ENCODE measurements at regions not wholly inside any gene's neighbourhood (a gene's known extent, or its start where the extent isn't known, plus 50 kb on each side); places are given as distances from the start of the nearest gene placed in this dataset.

GRCh38 chr6:41439524-41440418, 104.4 kb downstream of the NCR2 start:
- no peak overlapping the region for H3K4me2 ChIP-seq (ENCODE audit: low read length)
- no peak overlapping the region for H3K27ac ChIP-seq (ENCODE audit: low read depth, low read length)
- no TSS peak for BruUV-seq (replicated peaks)
- no peaks in the 10 kb centered on the region for H3K9me2 ChIP-seq (ENCODE audit: insufficient read depth)
- H3K27me3 ChIP-seq (ENCODE audit: insufficient read depth, low read length), result no peaks in the 10 kb centered on the region
- no peak overlapping the region for H2AFZ ChIP-seq (ENCODE audit: low read depth, low read length, poor library complexity, severe bottlenecking)
- POLR2A ChIA-PET, result no interaction called here
- DNase-seq (ENCODE audit: low read depth, low spot score), result no peak
- ATAC-seq, result no peak
- CTCF ChIA-PET, result no interaction called here
- no peak overlapping the region for H3K4me3 ChIP-seq (replicated peaks in 1 of 2; ENCODE audit: low read depth in 1 of 2, low read length in 2 of 2)
- no peaks in the 10 kb centered on the region for H3K79me2 ChIP-seq (ENCODE audit: insufficient read depth, low read length)
- intact Hi-C loops (cut with micrococcal nuclease), result no loop called here
- H3K4me1 ChIP-seq (ENCODE audit: control insufficient read depth in 1 of 2, insufficient read depth in 2 of 2, low read length in 2 of 2), result no peaks in the 10 kb centered on the region
- H3K36me3 ChIP-seq (ENCODE audit: control insufficient read depth in 1 of 2, insufficient read depth in 2 of 2, low read length in 2 of 2), result no peaks in the 10 kb centered on the region
- H3K9ac ChIP-seq (ENCODE audit: low read length), result no peak overlapping the region
- RAD21 ChIA-PET (ENCODE audit: low non-redundant PET in 1 of 2, low total read pairs in 2 of 2, uncharacterized antibody in 2 of 2, unreplicated experiment in 2 of 2), result no interaction called here
- H4K20me1 ChIP-seq (ENCODE audit: insufficient read depth), result no peaks in the 10 kb centered on the region
- TF ChIP-seq ELF1 (IDR thresholded peaks at IDR 0.05; ENCODE audit: borderline replicate concordance, low read depth), result no peak
- TF ChIP-seq TCF7L2 (IDR thresholded peaks at IDR 0.05; ENCODE audit: borderline replicate concordance, extremely low read depth, insufficient read depth, insufficient read length), result no peak
- no peak for TF ChIP-seq POLR2A (IDR thresholded peaks at IDR 0.05; ENCODE audit: borderline replicate concordance, extremely low read depth, insufficient read depth, insufficient read length)
- TF ChIP-seq POLR2AphosphoS5 (IDR thresholded peaks at IDR 0.05; ENCODE audit: low read depth, low read length), result no peak
- TF ChIP-seq ZFX (IDR thresholded peaks at IDR 0.05), result no peak
- TF ChIP-seq CTCF (IDR thresholded peaks at IDR 0.05 in 2 of 3, conservative IDR thresholded peaks at IDR 0.05 in 1 of 3; ENCODE audit: borderline replicate concordance in 1 of 3, insufficient read depth in 1 of 3, low read depth in 2 of 3, low read length in 2 of 3), result no peak
- TF ChIP-seq EGR1 (IDR thresholded peaks at IDR 0.05; ENCODE audit: low read depth), result no peak
- no peak for TF ChIP-seq CEBPB (IDR thresholded peaks at IDR 0.05; ENCODE audit: low read depth)
- TF ChIP-seq CBX3 (IDR thresholded peaks at IDR 0.05; ENCODE audit: low read depth), result no peak
- no peak for TF ChIP-seq SRF (IDR thresholded peaks at IDR 0.05; ENCODE audit: low read depth)
- no peak for TF ChIP-seq ATF3 (IDR thresholded peaks at IDR 0.05)
- no peak for TF ChIP-seq SIN3A (IDR thresholded peaks at IDR 0.05; ENCODE audit: low read depth)
- TF ChIP-seq EZH2 (IDR thresholded peaks at IDR 0.05), result no peak
- TF ChIP-seq ZNF274 (IDR thresholded peaks at IDR 0.05; ENCODE audit: low read depth, low read length), result no peak
- TF ChIP-seq REST (IDR thresholded peaks at IDR 0.05; ENCODE audit: low read depth), result no peak
- no peak for TF ChIP-seq JUND (IDR thresholded peaks at IDR 0.05)
- H3K9me3 ChIP-seq (ENCODE audit: control insufficient read depth in 1 of 2, insufficient read depth in 1 of 2, low read depth in 1 of 2, low read length in 2 of 2), result no peaks in the 10 kb centered on the region

All from HCT116 (cell line).